Astrocyte of the hippocampus (primary cell): ENCODE measurements at regions not wholly inside any gene's neighbourhood (a gene's known extent, or its start where the extent isn't known, plus 50 kb on each side); places are given as distances from the start of the nearest gene placed in this dataset.

ENCODE experiments used
- DNase-seq: peaks from one replicate; pipeline ENCODE4 v3.0.0; 2011; ENCODE audit warnings: low read depth, low spot score

DNA sequence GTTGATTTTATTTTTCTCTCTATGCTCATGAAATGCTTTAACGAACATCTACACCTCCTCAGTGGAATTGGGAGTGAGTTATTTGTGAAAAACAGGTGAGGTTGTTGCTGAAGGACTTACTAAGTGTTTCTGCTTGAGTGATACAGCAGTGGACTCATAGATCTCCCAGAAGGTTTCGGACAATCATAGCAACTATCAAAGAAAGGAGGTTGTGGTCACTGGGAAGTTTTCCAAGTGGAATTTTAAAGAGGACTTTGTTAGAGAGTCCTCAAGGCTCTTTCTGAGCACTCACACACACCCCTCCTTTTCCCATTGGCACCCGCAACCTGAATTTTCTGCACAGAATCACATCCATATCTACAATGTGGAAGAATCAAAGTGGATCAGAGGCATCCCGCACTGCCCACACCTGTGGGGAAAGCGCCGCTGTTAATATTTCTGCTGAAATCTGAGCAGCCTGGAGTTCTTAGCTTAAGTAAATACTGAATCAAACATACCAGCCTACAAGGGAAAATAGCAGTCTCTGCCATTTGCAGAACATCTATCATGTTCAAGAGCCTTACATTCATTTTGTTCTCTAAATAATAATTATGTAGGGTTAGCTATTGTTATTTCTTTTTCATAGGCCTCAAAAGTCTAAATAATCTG is 719.4 kb downstream of the DIAPH3 start:
- DNase-seq = peak; percentile 65

- DNase-seq = no peak
Observed at GRCh38 chr13:59445812-59446211, 717.9 kb downstream of the DIAPH3 start.

- DNase-seq = no peak
Observed at GRCh38 chr13:59446391-59446790, 717.3 kb downstream of the DIAPH3 start.

- DNase-seq = no peak
Observed at GRCh38 chr13:59447031-59447430, 716.7 kb downstream of the DIAPH3 start.

DNA sequence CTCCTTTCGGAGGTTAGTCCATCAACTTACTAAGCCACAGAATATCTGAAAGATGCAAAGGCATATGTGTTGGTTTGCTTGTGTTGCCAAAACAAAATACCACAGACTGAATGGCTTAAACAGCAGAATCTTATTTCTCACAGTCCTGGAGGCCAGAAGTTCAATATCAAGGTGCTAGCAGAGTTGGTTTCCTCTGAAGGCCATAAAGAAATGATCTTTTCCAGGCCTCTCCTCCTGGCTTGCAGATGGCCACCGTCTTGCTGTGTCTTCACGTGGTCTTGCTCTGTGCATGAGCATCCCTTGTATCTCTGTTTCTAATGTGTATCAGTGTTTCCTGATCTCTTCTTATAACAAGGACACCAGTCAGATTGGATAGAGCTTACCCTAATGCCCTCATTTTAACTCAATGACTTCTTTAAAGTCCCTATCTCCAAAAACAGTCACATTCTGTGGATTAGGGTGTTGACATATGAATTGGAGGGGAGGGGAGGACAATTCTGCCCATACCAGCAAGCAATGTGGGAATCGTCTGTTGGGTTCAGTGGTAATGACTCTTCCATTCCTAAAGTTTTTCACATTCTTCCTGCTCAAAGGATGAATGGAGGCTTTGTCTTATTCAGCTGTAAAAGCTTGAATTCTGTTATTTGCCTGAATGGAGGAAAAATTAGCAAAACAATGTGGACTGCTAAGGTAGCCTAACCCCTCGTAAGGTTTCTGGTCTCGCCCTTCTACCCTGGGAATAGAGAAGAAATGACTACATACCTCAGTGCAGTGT is 715.7 kb downstream of the DIAPH3 start:
- peak; percentile 93 for DNase-seq

DNA sequence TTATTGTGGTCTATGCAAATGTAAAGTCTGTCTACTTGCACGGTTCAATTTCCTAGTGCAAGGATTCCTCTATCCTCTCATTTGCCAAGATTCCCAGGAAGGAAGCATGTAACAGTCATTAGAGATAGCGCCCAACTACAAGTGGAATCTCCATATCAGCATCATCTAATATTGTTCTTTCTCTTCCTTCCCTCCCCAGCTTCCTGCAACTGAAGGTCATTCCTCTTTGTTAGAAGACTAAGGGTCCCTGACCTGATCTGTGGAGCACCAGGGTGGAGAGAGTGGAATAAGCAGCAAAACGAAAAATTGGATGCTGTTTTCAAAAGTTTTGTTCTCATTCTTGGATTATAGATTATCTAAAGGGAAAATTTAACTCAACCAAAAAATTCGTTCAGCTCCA is 714.0 kb downstream of the DIAPH3 start:
- no peak for DNase-seq

- DNase-seq = no peak
Observed at GRCh38 chr13:59450229-59450628, 713.5 kb downstream of the DIAPH3 start.

DNA sequence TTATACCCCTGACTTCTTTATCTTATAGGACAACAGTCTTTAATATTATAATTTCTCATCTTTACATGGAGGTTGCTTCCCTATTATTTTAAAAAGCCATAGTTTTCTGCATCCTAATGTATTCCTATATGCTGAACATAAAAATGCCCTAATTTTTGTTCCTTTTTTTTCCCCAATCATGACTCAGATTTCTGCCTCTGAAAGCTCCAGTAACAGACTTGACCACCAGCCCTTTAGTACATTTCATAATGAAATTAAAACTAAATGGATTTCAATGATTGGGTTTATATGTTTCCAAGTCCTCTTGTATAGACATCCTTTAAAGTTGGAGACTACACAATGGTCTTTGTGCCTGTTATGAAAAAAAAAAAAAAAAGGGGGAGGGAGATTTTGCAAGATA is 712.5 kb downstream of the DIAPH3 start:
- DNase-seq = no peak

- DNase-seq = no peak
Observed at GRCh38 chr13:59452189-59452890, 711.4 kb downstream of the DIAPH3 start.

GRCh38 chr13:59458908-59459579 is 704.7 kb downstream of the DIAPH3 start:
- peak; percentile 40 for DNase-seq

DNA sequence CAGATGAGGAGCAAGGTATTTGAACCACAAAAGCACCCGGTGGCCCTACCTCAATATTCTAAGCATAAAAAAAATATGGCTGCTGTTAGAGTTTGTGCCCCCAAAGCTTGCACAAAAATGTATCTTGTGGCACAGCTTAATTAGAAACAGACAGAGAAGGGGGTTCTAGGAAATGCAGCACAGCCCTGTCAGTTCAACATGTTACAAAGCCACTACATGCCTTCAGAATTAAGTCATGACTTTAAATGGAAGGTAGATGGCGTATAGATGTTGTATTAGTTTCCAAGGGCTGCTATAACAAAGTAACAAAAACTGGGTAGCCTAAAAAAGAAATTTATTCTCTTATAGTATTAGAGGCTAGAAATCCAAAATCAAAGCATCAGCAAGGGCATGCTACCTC is 703.8 kb downstream of the DIAPH3 start:
- no peak for DNase-seq

- no peak for DNase-seq
Observed at GRCh38 chr13:59461411-59461810, 702.3 kb downstream of the DIAPH3 start.

DNA sequence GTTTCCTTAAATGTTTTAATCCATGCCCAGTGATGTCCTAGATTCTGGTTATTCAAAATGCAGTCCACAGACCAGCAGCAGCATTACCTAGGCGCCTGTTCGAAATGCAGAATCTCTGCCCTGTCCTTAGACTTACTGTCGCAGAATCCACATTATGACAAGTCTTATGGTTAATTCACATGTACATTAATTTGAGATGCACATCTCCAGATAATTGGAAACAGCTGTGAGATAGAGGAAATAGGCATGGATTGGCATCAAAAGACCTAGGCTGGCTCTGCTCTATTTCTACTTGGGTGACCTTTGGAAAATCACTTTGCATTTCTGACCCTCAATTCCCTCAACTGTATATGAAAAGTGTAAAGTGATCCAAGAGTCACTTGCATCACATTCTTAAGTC is 700.7 kb downstream of the DIAPH3 start:
- DNase-seq = no peak

DNA sequence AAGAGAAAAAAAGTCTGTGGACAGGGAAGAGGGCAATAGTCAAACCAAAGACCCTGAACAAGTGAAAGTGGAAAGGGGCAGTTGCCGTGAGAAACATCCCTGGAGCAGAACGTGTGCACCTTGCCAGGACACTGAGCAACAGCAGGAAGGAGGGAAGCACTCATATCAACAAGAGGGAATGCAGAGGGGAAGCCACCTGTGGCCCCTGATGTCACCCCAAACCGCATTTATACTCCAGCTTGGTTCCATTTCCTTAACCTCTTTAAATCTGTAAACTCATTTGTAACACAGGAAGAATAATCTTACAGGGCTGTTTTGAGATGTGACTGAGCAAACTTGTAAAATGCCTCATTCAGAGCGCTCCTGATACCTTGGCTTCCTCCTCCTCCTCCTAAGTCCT is 698.8 kb downstream of the DIAPH3 start:
- DNase-seq = no peak

- DNase-seq = no peak
Observed at GRCh38 chr13:59468396-59468795, 695.3 kb downstream of the DIAPH3 start.

- no peak for DNase-seq
Observed at GRCh38 chr13:59471106-59471505, 692.6 kb downstream of the DIAPH3 start.

DNA sequence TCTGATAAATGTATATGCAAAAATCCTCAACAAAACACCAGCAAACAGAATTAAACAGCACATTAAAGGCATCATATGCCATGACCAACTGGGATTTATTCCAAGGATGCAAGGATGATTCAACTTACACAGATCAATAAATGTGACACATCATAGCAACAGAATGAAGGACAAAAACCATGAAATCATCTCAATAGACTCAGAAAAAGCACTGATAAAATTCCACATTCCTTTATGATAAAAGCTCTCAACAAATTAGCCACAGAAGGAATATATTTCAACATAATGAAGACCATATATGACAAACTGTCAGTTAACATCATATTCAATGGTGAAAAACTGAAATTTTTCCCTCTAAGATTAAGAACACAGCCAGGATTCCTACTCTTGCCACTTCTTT is 691.6 kb downstream of the DIAPH3 start:
- no peak for DNase-seq

GRCh38 chr13:59474696-59475095 is 689.0 kb downstream of the DIAPH3 start:
- DNase-seq = no peak

GRCh38 chr13:59475911-59476310 is 687.8 kb downstream of the DIAPH3 start:
- DNase-seq = no peak

DNA sequence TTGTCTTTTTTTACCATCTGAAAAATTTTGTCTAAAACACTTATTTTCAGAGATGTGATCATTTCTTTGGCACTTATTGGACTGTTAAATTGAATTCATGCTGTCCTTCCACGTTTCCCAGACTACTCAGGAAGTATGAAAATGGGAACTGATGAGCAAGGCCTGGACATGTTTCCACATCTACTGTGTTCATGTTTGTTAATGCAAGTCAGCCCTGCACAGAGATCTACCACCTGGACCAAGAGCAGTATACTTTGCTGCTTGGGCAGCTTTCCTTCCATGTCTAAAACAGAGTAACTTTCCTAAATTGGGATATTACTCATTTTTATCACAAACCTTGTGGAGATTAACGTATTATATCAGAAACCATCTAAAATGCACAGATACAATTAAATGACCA is 687.4 kb downstream of the DIAPH3 start:
- DNase-seq = no peak

DNA sequence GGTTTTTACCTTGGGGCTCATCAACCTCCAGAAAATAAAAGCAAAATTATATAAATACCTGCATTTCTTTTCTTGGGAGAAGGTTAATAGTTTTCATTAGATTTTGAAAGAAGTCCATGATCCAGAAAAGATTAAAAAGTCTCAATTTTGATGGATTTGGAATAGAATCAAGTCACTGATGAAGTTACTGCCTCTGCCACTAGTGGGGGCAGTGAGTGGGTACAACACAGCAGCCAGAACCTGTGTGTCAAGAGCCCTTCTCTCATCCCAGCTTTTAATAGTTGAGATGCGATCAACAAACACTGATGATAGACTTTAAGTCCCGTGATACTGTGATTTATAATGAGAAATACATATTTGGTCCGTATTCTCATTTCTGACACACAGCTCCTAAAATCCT is 686.7 kb downstream of the DIAPH3 start:
- no peak for DNase-seq

- no peak for DNase-seq
Observed at GRCh38 chr13:59478908-59479307, 684.8 kb downstream of the DIAPH3 start.
